T47D (cell line): ENCODE measurements at regions not wholly inside any gene's neighbourhood (a gene's known extent, or its start where the extent isn't known, plus 50 kb on each side); places are given as distances from the start of the nearest gene placed in this dataset.

ENCODE experiments used
- DNase-seq, 2 experiments: peaks; one replicate each; pipeline versions ENCODE4 v3.0.0 to v3.0.0-alpha.2; 2011 to 2012; ENCODE audit warnings: low read depth in 1 of 2, low spot score in 1 of 2
- JUND ChIP-seq: IDR thresholded peaks from 2 replicates; pipeline ENCODE4 v1.6.1; 2012; ENCODE audit warnings: low read depth
- in situ Hi-C: cut with HindIII; loops from 2 replicates; pipeline ENCODE4 v1.10.0; 2016; ENCODE audit warnings: low sequenced_read_pairs, low pct_unique_long_range_greater_than_20kb

DNA sequence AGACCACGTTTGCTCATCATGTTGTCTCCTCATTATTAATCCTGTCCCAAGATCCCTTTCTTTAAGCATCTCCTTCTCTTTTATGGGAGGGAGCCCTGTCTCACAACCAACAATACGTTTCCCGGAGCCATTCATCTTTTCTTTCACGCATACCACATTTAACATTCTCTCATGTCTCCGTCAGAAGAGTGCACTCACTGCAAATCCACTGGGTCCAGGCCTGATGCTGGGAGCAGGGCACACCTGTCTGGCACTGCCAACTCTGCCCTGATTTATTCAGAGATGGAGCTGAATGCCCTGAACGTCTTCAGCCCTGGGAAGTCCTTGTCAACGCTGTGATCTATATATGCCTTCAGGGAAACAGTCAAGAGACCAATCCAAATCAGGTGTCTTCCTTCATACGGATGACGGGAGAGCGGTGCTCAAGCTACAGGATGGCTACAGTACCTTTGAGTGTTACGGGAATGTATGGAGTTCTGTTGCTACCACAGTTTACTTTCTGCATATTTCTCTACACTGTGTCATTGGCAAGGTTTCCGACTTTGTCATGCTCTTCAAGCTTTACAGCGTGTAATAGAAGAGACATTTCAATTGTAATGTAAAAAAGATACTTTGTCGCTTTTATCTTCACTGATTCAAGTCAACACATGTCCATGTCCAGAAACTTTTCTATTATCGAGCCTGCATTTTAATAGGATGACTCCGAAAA, 140.4 kb upstream of the SLITRK2 start:
- in situ Hi-C loops, result no loop called here
- no peak for TF ChIP-seq JUND
- DNase-seq, result no peak

DNA sequence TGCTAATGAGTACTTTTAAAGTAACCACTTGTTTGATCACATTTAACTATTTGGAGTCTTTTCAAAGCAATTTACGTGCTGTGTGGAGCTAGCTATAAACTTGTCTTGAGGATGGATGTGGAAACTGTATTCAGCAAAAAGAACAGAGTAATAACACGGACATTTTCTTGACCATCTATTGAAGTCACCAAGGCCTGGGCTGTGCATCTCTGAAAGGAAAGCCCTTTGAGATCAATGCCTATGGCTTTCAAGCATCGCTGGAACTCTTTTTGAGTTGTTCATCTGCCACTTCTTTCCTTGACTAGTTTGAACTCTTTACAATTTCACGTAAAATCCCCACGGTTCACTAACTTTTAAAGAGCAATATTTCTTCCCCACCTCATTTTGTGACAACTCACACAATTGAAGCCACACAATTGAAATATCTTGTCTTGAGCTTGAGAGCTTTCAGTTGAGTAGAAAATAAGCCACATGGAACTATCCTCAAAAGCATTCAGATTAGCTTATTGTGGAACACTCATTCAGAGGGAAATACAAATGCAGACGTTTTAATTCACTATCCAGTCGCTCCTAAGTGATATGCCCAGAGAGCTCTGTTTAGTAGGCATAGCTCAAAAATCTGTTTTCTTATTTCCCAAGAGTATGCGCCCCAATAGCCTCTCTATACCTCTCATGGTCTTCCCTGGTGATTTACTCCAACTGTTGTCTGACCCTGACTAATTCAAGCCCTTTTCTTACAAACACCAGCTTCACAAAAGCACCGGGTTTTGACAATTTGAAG, 134.9 kb upstream of the SLITRK2 start:
- DNase-seq, result no peak
- TF ChIP-seq JUND, result no peak
- in situ Hi-C loops, result no loop called here

DNA sequence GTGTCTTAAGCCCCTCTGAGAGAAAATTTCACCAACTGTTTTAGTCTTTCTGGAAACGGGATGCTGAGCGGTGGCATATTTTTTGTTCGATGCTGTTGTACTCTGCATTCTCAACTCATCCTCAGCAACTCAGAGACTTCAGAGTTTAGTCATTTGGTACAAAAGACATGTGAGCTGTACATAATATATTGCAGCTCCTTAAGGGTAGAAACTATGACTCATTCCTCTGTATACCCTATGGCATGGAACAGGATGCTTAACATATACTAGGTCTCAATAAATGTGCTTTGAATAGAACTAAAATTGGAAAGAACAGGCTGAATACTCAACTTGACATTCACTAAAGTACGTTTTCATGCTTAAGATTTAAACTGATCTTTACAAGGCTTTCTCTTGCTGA, 130.5 kb upstream of the SLITRK2 start:
- no peak for TF ChIP-seq JUND
- no peak for DNase-seq
- in situ Hi-C loops, result no loop called here

DNA sequence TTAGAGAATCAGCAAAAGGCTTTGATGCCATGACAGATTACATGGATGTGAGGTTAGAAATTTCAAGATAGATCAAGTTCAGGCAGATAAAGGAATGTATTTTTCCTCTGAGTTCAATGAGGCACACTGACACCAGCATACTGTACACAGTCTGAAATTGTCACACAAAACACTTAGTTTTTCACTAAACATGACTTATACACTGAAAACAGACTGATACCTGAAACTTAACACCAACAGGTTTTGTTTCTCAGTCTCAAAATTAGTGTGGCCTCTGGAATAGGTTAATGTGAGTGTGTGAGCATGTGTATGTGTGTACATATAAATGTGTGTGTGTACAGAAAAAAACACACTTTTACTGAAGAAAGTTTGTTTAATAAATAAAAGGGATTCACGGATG, 129.9 kb upstream of the SLITRK2 start:
- in situ Hi-C loops, result no loop called here
- no peak for DNase-seq
- no peak for TF ChIP-seq JUND

DNA sequence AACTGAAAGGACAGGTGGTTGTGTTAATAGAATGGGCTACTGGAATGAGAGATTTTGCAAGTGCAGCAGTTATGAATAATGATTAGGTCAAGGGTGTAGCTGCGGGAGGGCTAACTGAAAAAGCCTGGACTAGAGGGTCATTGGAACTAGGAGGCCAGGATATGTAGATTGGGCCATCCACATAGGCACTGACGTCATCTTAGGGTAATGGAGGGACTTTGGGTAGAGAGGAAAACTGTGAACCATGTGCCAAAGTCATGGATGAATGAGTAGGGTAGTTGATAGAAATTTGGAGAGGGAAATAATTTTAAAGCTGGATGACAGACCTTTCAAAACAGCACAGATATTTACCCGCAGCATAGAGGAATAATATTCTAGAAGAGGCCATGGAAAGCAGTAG, 123.6 kb upstream of the SLITRK2 start:
- no peak for TF ChIP-seq JUND
- in situ Hi-C loops, result no loop called here
- DNase-seq, result no peak

DNA sequence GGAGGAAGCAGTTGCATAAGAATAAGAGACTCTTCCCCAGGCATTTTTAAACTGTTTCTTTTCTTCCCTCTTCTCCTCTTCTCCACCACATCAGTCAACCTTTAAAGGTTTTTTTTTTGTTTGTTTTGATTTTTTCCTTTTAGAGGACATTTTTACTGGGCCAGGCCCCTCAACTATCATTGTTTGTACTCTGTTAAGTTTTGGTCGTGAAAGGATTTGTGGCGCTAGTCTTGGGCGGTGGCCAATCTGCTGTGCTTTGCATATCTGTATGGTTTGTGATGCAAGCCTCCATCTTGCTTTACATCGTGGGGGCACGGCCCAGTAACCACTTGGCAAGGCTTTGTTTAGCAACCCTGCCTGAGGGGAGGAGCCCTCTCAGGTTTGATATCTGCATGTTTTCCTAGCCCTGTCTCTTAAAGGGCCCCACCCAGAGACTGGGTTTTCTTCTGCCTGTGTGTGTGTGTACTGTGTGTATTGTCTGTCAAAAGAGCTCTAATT, 101.9 kb upstream of the SLITRK2 start:
- DNase-seq, result no peak
- no peak for TF ChIP-seq JUND
- in situ Hi-C loops, result no loop called here

DNA sequence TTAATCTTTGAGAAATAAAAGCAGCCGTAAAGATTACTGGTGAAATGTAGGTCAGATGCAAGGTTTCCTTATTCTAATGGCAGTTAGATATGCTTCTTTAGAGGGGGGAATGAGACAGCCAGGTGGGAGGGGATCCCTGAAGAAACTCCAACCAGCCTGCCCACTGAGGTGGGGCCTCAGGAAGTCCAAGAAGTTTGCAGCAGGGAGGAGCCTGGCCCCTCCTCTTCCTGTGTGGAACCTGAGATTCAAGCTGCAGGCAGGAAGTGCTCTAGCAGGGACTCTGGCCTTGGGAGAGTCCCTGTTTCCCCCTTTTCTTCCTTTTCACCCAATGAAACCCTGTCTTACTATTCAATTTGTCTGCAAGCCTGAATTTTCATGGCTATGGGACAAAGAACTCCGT, 101.4 kb upstream of the SLITRK2 start:
- DNase-seq, result no peak
- in situ Hi-C loops, result no loop called here
- no peak for TF ChIP-seq JUND

DNA sequence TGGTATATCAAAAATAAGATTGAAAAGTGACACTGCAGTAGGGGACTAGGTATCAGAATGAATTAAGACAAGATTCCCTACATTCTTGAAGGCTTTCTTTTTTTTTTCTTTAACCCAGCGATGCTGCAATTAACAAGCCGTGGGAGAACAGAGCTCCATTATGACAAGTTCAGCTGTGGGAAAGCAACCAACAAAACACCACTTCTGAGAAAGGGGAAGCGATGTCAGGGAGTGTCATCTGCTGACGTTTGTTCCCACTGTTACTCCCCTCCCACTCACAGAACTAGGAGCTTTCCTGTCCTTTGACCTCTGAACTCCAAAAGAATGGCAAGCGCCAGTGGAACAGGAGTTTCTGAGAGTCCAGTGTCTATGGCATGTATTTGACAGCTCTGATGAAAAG, 90.2 kb upstream of the SLITRK2 start:
- in situ Hi-C loops, result no loop called here
- DNase-seq, result no peak
- no peak for TF ChIP-seq JUND

DNA sequence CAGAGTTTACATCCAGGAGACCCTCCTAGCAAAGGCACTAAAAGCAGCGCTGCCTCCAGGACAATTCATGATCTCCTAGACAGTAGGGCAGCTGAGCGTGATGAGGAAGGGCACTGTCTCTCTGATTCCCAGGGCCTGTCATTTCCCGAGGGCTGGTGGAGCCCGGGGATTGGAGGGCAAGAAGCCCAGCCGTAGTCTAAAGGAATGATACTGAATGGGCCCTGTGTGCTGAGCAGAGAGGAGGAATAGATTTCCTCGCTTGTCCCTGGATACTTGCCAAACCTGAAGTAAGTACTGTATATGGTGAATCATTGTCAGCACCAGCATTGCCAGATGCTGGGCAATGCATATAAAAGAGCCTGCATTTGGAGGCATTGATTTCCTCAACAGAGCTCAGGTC, 88.0 kb upstream of the SLITRK2 start:
- no peak for TF ChIP-seq JUND
- in situ Hi-C loops, result no loop called here
- DNase-seq, result no peak

DNA sequence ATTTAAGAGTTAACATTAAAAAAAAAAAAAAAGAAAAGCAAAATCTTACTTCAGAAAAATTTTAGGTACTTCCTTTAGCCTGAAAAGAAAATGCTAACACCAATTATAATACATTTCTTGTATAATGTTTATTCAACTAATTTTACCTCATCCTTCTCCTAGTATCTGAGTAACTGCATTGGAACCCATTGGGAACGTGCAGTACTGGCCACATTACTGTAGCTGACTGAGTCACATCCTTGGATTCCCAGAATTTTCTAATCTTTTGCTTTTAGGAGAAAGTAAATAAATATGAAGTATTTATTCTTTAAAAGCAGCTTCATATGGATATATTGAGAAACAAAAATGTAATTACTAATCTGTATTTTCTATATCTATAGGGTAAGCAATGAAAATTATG, 82.6 kb upstream of the SLITRK2 start:
- in situ Hi-C loops, result no loop called here
- no peak for TF ChIP-seq JUND
- DNase-seq, result no peak

DNA sequence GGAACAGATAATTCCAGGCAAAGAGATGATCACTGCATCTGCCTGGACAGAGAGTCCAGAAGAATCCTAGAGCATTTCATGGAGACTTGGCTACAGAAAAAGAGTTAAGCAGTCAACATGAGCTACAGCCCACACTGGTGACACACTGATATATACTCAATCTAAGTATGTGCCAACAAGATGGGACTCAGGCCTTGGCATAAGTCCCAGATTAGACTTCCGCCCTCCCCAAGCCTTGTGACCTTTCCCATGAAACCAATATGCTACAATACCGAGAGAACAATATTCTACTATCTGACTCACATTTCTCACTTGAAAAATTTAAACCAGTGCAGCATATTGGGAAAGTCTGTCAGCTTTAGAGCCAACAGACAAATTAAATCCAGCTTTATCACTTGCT, 65.7 kb upstream of the SLITRK2 start:
- DNase-seq, result no peak
- in situ Hi-C loops, result no loop called here
- TF ChIP-seq JUND, result no peak
